ENCODE measurements at regions not wholly inside any gene's neighbourhood (a gene's known extent, or its start where the extent isn't known, plus 50 kb on each side); places are given as distances from the start of the nearest gene placed in this dataset.

GRCh38 chr3:135792858-135793475 lies 172.6 kb upstream of the PPP2R3A start:
- DNase-seq (ENCODE audit: low read depth, low spot score): no peak

GRCh38 chr3:135800071-135800549 lies 165.4 kb upstream of the PPP2R3A start:
- no peak for DNase-seq (ENCODE audit: low read depth, low spot score)

GRCh38 chr3:135801018-135801417 lies 164.5 kb upstream of the PPP2R3A start:
- no peak for DNase-seq (ENCODE audit: low read depth, low spot score)

GRCh38 chr3:135802171-135802570 lies 163.4 kb upstream of the PPP2R3A start:
- DNase-seq (ENCODE audit: low read depth, low spot score): no peak

- DNase-seq (ENCODE audit: low read depth, low spot score): no peak
Observed at GRCh38 chr3:135803028-135803692, 162.4 kb upstream of the PPP2R3A start.

- DNase-seq (ENCODE audit: low read depth, low spot score): no peak
Observed at GRCh38 chr3:135805752-135806151, 159.8 kb upstream of the PPP2R3A start.

- no peak for DNase-seq (ENCODE audit: low read depth, low spot score)
Observed at GRCh38 chr3:135806317-135806716, 159.2 kb upstream of the PPP2R3A start.

GRCh38 chr3:135807879-135808278 lies 157.6 kb upstream of the PPP2R3A start:
- DNase-seq (ENCODE audit: low read depth, low spot score): no peak

GRCh38 chr3:135809021-135809634 lies 156.4 kb upstream of the PPP2R3A start:
- DNase-seq (ENCODE audit: low read depth, low spot score): no peak

GRCh38 chr3:135811651-135812050 lies 153.9 kb upstream of the PPP2R3A start:
- no peak for DNase-seq (ENCODE audit: low read depth, low spot score)

- no peak for DNase-seq (ENCODE audit: low read depth, low spot score)
Observed at GRCh38 chr3:135812057-135812456, 153.5 kb upstream of the PPP2R3A start.

GRCh38 chr3:135834465-135834864 lies 131.1 kb upstream of the PPP2R3A start:
- DNase-seq (ENCODE audit: low read depth, low spot score): no peak

- DNase-seq (ENCODE audit: low read depth, low spot score): no peak
Observed at GRCh38 chr3:135837977-135838631, 127.4 kb upstream of the PPP2R3A start.

- no peak for DNase-seq (ENCODE audit: low read depth, low spot score)
Observed at GRCh38 chr3:135840436-135840835, 125.1 kb upstream of the PPP2R3A start.

GRCh38 chr3:135844386-135844785 lies 121.1 kb upstream of the PPP2R3A start:
- no peak for DNase-seq (ENCODE audit: low read depth, low spot score)

- no peak for DNase-seq (ENCODE audit: low read depth, low spot score)
Observed at GRCh38 chr3:135848051-135848450, 117.5 kb upstream of the PPP2R3A start.

- DNase-seq (ENCODE audit: low read depth, low spot score): no peak
Observed at GRCh38 chr3:135849827-135850226, 115.7 kb upstream of the PPP2R3A start.

- no peak for DNase-seq (ENCODE audit: low read depth, low spot score)
Observed at GRCh38 chr3:135851201-135852081, 114.1 kb upstream of the PPP2R3A start.

- DNase-seq (ENCODE audit: low read depth, low spot score): no peak
Observed at GRCh38 chr3:135853981-135854380, 111.5 kb upstream of the PPP2R3A start.

GRCh38 chr3:135860761-135861160 lies 104.8 kb upstream of the PPP2R3A start:
- DNase-seq (ENCODE audit: low read depth, low spot score): no peak

- DNase-seq (ENCODE audit: low read depth, low spot score): no peak
Observed at GRCh38 chr3:135862361-135862760, 103.2 kb upstream of the PPP2R3A start.
